ENCODE measurements at regions not wholly inside any gene's neighbourhood (a gene's known extent, or its start where the extent isn't known, plus 50 kb on each side); places are given as distances from the start of the nearest gene placed in this dataset.

GRCh38 chr4:81921751-81922159 lies 450.0 kb upstream of the RASGEF1B start:
- DNase-seq, result no peak

- DNase-seq, result no peak
Observed at GRCh38 chr4:81919810-81920209, 448.1 kb upstream of the RASGEF1B start.

- DNase-seq, result no peak
Observed at GRCh38 chr4:81919223-81919622, 447.5 kb upstream of the RASGEF1B start.

- no peak for DNase-seq
Observed at GRCh38 chr4:81915430-81915829, 443.7 kb upstream of the RASGEF1B start.

GRCh38 chr4:81914623-81915022 lies 442.9 kb upstream of the RASGEF1B start:
- no peak for DNase-seq

- DNase-seq, result peak; percentile 45
Observed at GRCh38 chr4:81913427-81913879, 441.7 kb upstream of the RASGEF1B start.

- DNase-seq, result no peak
Observed at GRCh38 chr4:81912376-81913030, 440.8 kb upstream of the RASGEF1B start.

GRCh38 chr4:81906905-81907304 lies 435.2 kb upstream of the RASGEF1B start:
- DNase-seq, result no peak

- no peak for DNase-seq
Observed at GRCh38 chr4:81905971-81906370, 434.3 kb upstream of the RASGEF1B start.

GRCh38 chr4:81904121-81904520 lies 432.4 kb upstream of the RASGEF1B start:
- DNase-seq, result no peak

GRCh38 chr4:81903212-81903611 lies 431.5 kb upstream of the RASGEF1B start:
- DNase-seq, result no peak

GRCh38 chr4:81898862-81899504 lies 427.3 kb upstream of the RASGEF1B start:
- DNase-seq, result no peak

GRCh38 chr4:81896936-81897335 lies 425.2 kb upstream of the RASGEF1B start:
- DNase-seq, result no peak

- no peak for DNase-seq
Observed at GRCh38 chr4:81891005-81891996, 419.6 kb upstream of the RASGEF1B start.

- DNase-seq, result no peak
Observed at GRCh38 chr4:81884986-81885385, 413.3 kb upstream of the RASGEF1B start.

- no peak for DNase-seq
Observed at GRCh38 chr4:81883530-81884450, 412.1 kb upstream of the RASGEF1B start.

GRCh38 chr4:81883004-81883403 lies 411.3 kb upstream of the RASGEF1B start:
- no peak for DNase-seq

GRCh38 chr4:81881855-81882621 lies 410.3 kb upstream of the RASGEF1B start:
- no peak for DNase-seq

- no peak for DNase-seq
Observed at GRCh38 chr4:81876106-81876505, 404.4 kb upstream of the RASGEF1B start.

- no peak for DNase-seq
Observed at GRCh38 chr4:81874661-81875515, 403.2 kb upstream of the RASGEF1B start.

GRCh38 chr4:81870275-81870674 lies 398.6 kb upstream of the RASGEF1B start:
- DNase-seq, result no peak

Measured in stimulated activated CD4-positive, alpha-beta T cell treated with anti-CD3 and anti-CD28 coated beads, Interleukin-12 subunit alpha, Interleukin-12 subunit beta, amount 100 ng/mL, for 4 hours (primary cell).